HEK293 (cell line): ENCODE measurements at regions not wholly inside any gene's neighbourhood (a gene's known extent, or its start where the extent isn't known, plus 50 kb on each side); places are given as distances from the start of the nearest gene placed in this dataset.

Source experiments
- REST ChIP-seq: fragments of 450-650 bp; formaldehyde crosslinking; IDR thresholded peaks from 2 replicates; pipeline ENCODE4 v1.5.1; 2016; ENCODE audit warnings: missing biosample characterization, missing genetic modification characterization
- YY1 ChIP-seq: fragments of 450-650 bp; formaldehyde crosslinking; IDR thresholded peaks from 2 replicates; pipeline ENCODE4 v1.5.1; 2018; ENCODE audit warnings: missing biosample characterization, missing genetic modification characterization
- ZNF274 ChIP-seq, 2 experiments: fragments of 200-500 bp in 1 of 2; fragments of 450-650 bp in 1 of 2; sonication (Bioruptor generic) in 1 of 2; formaldehyde crosslinking in 1 of 2; IDR thresholded peaks; 2 replicates each; pipeline versions ENCODE4 v1.5.1 to v1.6.1; 2014 to 2016; ENCODE audit warnings: borderline replicate concordance in 1 of 2, inconsistent platforms in 1 of 2, low read length in 1 of 2, missing biosample characterization in 1 of 2, missing genetic modification characterization in 1 of 2
- ZNF341 ChIP-seq: fragments of 450-650 bp; formaldehyde crosslinking; IDR thresholded peaks from 2 replicates; pipeline ENCODE4; 2016; ENCODE audit warnings: low read depth, missing biosample characterization, missing genetic modification characterization
- ZNF664 ChIP-seq: fragments of 450-650 bp; formaldehyde crosslinking; IDR thresholded peaks from 2 replicates; pipeline ENCODE4 v1.5.1; 2016; ENCODE audit warnings: missing biosample characterization, missing genetic modification characterization
- ZNF843 ChIP-seq: fragments of 450-650 bp; formaldehyde crosslinking; IDR thresholded peaks from 2 replicates; pipeline ENCODE4 v1.5.1; 2016; ENCODE audit warnings: missing biosample characterization, missing genetic modification characterization
- TF ChIP-seq, protein P1 (sequence below): fragments of 450-650 bp; formaldehyde crosslinking; IDR thresholded peaks from 2 replicates; pipeline ENCODE4 v1.5.1; 2016; ENCODE audit warnings: missing biosample characterization, missing genetic modification characterization
- TF ChIP-seq, protein P2 (sequence below): fragments of 450-650 bp; formaldehyde crosslinking; IDR thresholded peaks from 2 replicates; pipeline ENCODE4 v1.5.1; 2016; ENCODE audit warnings: missing biosample characterization, missing genetic modification characterization
- TF ChIP-seq, protein P3 (sequence below): fragments of 450-650 bp; formaldehyde crosslinking; IDR thresholded peaks from 2 replicates; pipeline ENCODE4 v1.5.1; 2017; ENCODE audit warnings: missing biosample characterization, missing genetic modification characterization

DNA sequence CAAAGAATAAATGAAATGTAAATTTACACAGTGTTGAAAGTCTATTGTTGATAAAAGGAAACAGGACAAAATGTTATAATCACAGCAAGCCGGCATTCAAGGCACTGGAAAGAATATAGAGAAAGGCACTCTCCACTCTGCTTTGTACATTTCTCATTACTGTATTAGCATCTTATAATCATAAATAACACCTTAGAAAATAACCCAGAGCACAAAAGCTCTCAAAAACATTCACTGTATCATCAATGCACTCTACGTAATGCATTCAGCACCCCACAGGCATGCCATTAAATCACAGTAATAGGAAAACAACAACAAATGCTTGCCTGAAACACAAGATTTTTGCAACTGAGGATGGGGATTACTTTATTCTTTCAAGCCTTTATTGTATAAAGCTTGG lies 75.3 kb upstream of the TRPC3 start:
- TF ChIP-seq ZNF664 = no peak
- TF ChIP-seq, protein P1, sequence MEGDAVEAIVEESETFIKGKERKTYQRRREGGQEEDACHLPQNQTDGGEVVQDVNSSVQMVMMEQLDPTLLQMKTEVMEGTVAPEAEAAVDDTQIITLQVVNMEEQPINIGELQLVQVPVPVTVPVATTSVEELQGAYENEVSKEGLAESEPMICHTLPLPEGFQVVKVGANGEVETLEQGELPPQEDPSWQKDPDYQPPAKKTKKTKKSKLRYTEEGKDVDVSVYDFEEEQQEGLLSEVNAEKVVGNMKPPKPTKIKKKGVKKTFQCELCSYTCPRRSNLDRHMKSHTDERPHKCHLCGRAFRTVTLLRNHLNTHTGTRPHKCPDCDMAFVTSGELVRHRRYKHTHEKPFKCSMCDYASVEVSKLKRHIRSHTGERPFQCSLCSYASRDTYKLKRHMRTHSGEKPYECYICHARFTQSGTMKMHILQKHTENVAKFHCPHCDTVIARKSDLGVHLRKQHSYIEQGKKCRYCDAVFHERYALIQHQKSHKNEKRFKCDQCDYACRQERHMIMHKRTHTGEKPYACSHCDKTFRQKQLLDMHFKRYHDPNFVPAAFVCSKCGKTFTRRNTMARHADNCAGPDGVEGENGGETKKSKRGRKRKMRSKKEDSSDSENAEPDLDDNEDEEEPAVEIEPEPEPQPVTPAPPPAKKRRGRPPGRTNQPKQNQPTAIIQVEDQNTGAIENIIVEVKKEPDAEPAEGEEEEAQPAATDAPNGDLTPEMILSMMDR (tag by site-specific recombination) = no peak
- TF ChIP-seq ZNF341 (tag by site-specific recombination) = no peak
- TF ChIP-seq ZNF843 (tag by site-specific recombination) = no peak
- TF ChIP-seq YY1 (tag by site-specific recombination) = no peak
- TF ChIP-seq, protein P2, sequence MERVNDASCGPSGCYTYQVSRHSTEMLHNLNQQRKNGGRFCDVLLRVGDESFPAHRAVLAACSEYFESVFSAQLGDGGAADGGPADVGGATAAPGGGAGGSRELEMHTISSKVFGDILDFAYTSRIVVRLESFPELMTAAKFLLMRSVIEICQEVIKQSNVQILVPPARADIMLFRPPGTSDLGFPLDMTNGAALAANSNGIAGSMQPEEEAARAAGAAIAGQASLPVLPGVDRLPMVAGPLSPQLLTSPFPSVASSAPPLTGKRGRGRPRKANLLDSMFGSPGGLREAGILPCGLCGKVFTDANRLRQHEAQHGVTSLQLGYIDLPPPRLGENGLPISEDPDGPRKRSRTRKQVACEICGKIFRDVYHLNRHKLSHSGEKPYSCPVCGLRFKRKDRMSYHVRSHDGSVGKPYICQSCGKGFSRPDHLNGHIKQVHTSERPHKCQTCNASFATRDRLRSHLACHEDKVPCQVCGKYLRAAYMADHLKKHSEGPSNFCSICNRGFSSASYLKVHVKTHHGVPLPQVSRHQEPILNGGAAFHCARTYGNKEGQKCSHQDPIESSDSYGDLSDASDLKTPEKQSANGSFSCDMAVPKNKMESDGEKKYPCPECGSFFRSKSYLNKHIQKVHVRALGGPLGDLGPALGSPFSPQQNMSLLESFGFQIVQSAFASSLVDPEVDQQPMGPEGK = no peak
- TF ChIP-seq REST (tag by site-specific recombination) = no peak
- TF ChIP-seq, protein P3, sequence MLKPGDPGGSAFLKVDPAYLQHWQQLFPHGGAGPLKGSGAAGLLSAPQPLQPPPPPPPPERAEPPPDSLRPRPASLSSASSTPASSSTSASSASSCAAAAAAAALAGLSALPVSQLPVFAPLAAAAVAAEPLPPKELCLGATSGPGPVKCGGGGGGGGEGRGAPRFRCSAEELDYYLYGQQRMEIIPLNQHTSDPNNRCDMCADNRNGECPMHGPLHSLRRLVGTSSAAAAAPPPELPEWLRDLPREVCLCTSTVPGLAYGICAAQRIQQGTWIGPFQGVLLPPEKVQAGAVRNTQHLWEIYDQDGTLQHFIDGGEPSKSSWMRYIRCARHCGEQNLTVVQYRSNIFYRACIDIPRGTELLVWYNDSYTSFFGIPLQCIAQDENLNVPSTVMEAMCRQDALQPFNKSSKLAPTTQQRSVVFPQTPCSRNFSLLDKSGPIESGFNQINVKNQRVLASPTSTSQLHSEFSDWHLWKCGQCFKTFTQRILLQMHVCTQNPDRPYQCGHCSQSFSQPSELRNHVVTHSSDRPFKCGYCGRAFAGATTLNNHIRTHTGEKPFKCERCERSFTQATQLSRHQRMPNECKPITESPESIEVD (tag by site-specific recombination) = no peak
- no peak for TF ChIP-seq ZNF274 (IDR thresholded peaks at IDR 0.05; ENCODE audit: low read length)
- no peak for TF ChIP-seq ZNF274 (tag by site-specific recombination; IDR thresholded peaks at IDR 0.05; ENCODE audit: borderline replicate concordance)
